ENCODE measurements at regions not wholly inside any gene's neighbourhood (a gene's known extent, or its start where the extent isn't known, plus 50 kb on each side); places are given as distances from the start of the nearest gene placed in this dataset.

GRCh38 chr17:33647956-33648355 lies 354.9 kb upstream of the ASIC2 start:
- Histone ChIP-seq H3K4me1 (replicated peaks in 1 of 2) (no peaks in the 10 kb centered on the region), H3K4me3 (no peak overlapping the region), H3K27ac (no peak overlapping the region)
- in situ Hi-C loops (cut with MboI; ENCODE audit: low pct_unique_long_range_greater_than_20kb in 2 of 9, low sequenced_read_pairs in 9 of 9, unreplicated experiment in 9 of 9), result no loop called here
- ATAC-seq (replicated peaks in 6 of 8), result peak; percentile 45 to 86 (median 75)
- WGBS, 10 experiments, result 0 to 63% (median 40%) methylated on average over 1 to 2 of the region's 2 CpGs; no CpG with 5 or more reads in 3 of the 10 experiments

GRCh38 chr17:33650304-33650703 lies 357.2 kb upstream of the ASIC2 start:
- Histone ChIP-seq H3K4me3 (no peak overlapping the region), H3K4me1 (replicated peaks in 1 of 2) (no peaks in the 10 kb centered on the region), H3K27ac (no peak overlapping the region)
- 21 to 90% (median 65%) methylated on average over 2 to 5 of the region's 5 CpGs; no CpG with 5 or more reads in 1 of the 10 experiments for WGBS, 10 experiments
- peak in 3 of 8 experiments; percentile 14 to 54 (median 17) for ATAC-seq (replicated peaks in 6 of 8)
- in situ Hi-C loops (cut with MboI; ENCODE audit: low pct_unique_long_range_greater_than_20kb in 2 of 9, low sequenced_read_pairs in 9 of 9, unreplicated experiment in 9 of 9), result loop anchor here in 2 of 9 experiments (25.0 kb wide), 2 partner anchors 138 to 613 kb away; no protein-coding TSS in a partner anchor

DNA sequence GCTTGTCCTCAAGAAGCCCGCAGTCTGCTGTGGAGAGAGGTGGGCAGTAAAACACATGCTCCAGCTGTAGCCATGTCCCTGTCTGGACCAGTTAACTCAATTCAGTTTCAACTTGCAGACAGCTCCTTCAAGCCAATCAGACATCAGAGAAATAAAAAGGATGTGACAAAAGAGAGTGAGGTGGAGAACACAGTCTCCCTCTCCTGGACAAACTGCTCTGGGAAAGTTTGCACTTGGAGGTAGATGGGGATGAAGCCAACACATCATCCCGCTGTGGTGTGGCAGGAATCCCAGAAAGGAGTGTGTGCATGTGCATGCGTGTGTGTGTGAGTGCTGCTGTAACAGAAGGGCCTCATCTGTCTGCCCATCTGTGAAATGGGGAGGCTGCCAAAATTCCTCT lies 358.6 kb upstream of the ASIC2 start:
- in situ Hi-C loops (cut with MboI; ENCODE audit: low pct_unique_long_range_greater_than_20kb in 2 of 9, low sequenced_read_pairs in 9 of 9, unreplicated experiment in 9 of 9), result loop anchor here in 2 of 9 experiments (25.0 kb wide), 2 partner anchors 139 to 614 kb away; no protein-coding TSS in a partner anchor
- Histone ChIP-seq H3K4me3 (no peak overlapping the region), H3K27ac (no peak overlapping the region), H3K4me1 (replicated peaks in 1 of 2) (no peaks in the 10 kb centered on the region)
- WGBS, 10 experiments, result 17 to 100% (median 83%) methylated on average over 1 of the region's 3 CpGs; no CpG with 5 or more reads in 7 of the 10 experiments
- peak in 3 of 8 experiments; percentile 23 to 56 (median 36) for ATAC-seq (replicated peaks in 6 of 8)

DNA sequence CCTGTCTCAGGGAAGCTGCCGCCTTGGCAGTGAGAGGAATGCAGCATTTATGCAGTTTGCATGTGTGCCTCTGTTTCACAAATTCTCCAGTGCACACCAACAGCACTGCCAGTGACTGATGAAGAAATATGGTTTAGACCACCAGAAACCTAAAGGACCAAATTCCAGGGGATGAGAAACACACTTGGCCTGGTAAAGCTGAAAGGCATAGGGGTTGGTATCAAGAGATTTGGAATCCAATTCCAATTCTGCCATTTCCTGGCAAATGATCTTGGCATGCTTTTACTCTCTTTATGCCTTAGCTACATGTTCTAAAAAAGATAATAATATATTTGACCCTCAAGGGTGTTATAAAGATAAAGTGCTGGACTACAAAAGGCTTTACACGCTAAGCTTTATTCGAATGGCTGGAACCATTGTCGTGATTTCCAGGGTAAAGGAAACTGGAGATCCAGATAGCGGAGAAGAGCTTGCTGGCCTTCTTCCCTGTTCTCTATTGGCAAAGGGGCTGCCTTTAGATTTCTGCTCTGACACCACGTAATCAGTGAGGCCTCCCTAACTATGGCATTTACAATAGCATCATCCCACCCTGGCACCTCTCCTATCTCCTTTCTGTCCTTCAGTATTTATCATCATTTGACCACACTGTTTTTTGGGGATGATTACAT lies 359.8 kb upstream of the ASIC2 start:
- no peak overlapping the region for H3K4me3 ChIP-seq
- no peak overlapping the region for H3K27ac ChIP-seq
- WGBS, 10 experiments, result 51 to 100% (median 84%) methylated on average over 1 to 5 of the region's 6 CpGs; no CpG with 5 or more reads in 1 of the 10 experiments
- in situ Hi-C loops (cut with MboI; ENCODE audit: low pct_unique_long_range_greater_than_20kb in 2 of 9, low sequenced_read_pairs in 9 of 9, unreplicated experiment in 9 of 9), result loop anchor here in 2 of 9 experiments (25.0 kb wide), 2 partner anchors 141 to 616 kb away; no protein-coding TSS in a partner anchor
- no peak for ATAC-seq (replicated peaks in 6 of 8)
- no peaks in the 10 kb centered on the region for H3K4me1 ChIP-seq (replicated peaks in 1 of 2)

DNA sequence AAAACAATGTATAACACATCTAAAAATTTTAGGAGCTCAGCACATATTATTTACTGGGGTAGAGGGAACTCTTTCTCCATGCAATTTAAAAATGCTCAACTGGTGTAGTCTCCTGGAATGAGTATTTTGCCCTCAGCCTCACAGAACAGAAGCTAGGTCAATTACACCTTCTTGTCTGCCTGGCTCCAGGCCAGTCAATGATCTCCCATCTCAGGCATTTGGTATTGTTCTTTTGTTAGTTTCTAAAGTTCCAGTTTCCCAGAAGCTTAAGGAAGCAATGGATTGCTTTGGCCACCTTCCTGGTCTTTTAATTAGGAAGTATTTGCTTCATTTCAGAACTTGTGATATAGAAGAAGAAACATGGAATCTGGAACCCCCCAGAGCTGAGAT lies 360.3 kb upstream of the ASIC2 start:
- Histone ChIP-seq H3K4me3 (no peak overlapping the region), H3K27ac (no peak overlapping the region), H3K4me1 (replicated peaks in 1 of 2) (no peaks in the 10 kb centered on the region)
- ATAC-seq (replicated peaks in 6 of 8), result no peak
- in situ Hi-C loops (cut with MboI; ENCODE audit: low pct_unique_long_range_greater_than_20kb in 2 of 9, low sequenced_read_pairs in 9 of 9, unreplicated experiment in 9 of 9), result loop anchor here in 2 of 9 experiments (25.0 kb wide), 2 partner anchors 141 to 616 kb away; no protein-coding TSS in a partner anchor

- no peak overlapping the region for H3K4me3 ChIP-seq
- ATAC-seq (replicated peaks in 6 of 8), result peak in 1 of 8 experiments; percentile 39
- H3K4me1 ChIP-seq (replicated peaks in 1 of 2), result no peaks in the 10 kb centered on the region
- 33 to 100% (median 67%) methylated on average over 1 to 3 of the region's 4 CpGs; no CpG with 5 or more reads in 4 of the 10 experiments for WGBS, 10 experiments
- in situ Hi-C loops (cut with MboI; ENCODE audit: low pct_unique_long_range_greater_than_20kb in 2 of 9, low sequenced_read_pairs in 9 of 9, unreplicated experiment in 9 of 9), result loop anchor here in 2 of 9 experiments (25.0 kb wide), 2 partner anchors 145 to 620 kb away; no protein-coding TSS in a partner anchor
- no peak overlapping the region for H3K27ac ChIP-seq
Observed at GRCh38 chr17:33657181-33657580, 364.1 kb upstream of the ASIC2 start.

DNA sequence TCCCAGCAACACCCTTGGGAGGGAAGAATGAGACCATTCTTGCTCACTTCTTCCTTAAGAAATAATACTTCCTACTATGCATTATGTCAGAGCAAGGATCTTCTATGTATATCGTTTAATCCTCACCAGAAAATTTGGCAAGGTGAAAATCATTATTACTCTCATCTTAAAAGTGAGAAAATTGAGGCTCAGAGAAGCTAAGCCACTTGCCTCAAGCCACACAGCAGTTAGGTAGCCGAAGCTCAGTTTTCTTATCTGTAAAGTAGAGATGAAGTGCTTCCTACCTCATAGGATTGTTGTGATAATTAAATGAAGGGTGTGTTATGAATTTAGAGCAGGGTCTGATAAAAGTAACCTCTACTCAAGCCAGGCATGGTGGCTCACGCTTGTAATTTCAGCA lies 368.9 kb upstream of the ASIC2 start:
- 0 to 86% (median 63%) methylated on average over 1 to 3 of the region's 3 CpGs; no CpG with 5 or more reads in 2 of the 10 experiments for WGBS, 10 experiments
- Histone ChIP-seq H3K4me3 (no peak overlapping the region), H3K4me1 (replicated peaks in 1 of 2) (no peaks in the 10 kb centered on the region), H3K27ac (no peak overlapping the region)
- no peak for ATAC-seq (replicated peaks in 6 of 8)
- in situ Hi-C loops (cut with MboI; ENCODE audit: low pct_unique_long_range_greater_than_20kb in 2 of 9, low sequenced_read_pairs in 9 of 9, unreplicated experiment in 9 of 9), result loop anchor here in 2 of 9 experiments (25.0 kb wide), 2 partner anchors 150 to 625 kb away; no protein-coding TSS in a partner anchor

DNA sequence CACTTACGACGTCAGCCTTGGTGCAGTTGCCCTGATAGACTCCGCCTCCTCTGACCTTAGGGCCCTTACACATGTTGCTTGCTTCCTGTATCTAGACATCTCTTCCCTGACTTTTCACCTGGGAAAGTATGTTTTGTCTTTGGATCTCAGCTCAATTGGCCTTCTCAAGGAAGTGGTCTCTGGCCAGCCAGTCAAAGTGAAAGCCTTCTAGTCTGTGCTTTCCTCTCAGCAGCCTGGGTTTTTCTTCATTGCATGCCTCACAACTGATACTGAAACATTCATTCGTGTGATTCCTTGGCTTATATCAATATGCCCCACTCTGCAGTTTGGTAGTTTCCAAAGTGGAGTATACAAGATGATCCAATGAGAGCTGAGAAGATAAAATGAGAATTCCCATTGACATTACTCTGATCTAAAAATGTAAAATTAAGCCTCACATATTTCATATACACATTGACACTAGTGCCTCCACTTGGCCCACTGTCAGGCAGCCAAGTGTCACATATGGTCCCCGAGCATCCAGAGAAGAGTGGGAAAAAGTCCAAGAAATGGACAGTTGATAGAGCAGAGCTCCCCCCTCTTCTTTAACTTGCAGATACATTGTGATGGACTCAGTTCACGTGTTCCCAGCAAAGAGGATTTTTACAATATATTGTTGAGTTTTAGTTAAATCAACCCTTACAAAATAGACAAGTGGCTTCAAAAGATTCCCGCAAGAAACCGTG lies 371.2 kb upstream of the ASIC2 start:
- no peak overlapping the region for H3K27ac ChIP-seq
- no peaks in the 10 kb centered on the region for H3K4me1 ChIP-seq (replicated peaks in 1 of 2)
- 40 to 95% (median 76%) methylated on average over 2 to 8 of the region's 8 CpGs for WGBS, 10 experiments
- in situ Hi-C loops (cut with MboI; ENCODE audit: low pct_unique_long_range_greater_than_20kb in 2 of 9, low sequenced_read_pairs in 9 of 9, unreplicated experiment in 9 of 9), result loop anchor here in 2 of 9 experiments (25.0 kb wide), 2 partner anchors 152 to 627 kb away; no protein-coding TSS in a partner anchor
- no peak overlapping the region for H3K4me3 ChIP-seq
- ATAC-seq (replicated peaks in 6 of 8), result no peak

DNA sequence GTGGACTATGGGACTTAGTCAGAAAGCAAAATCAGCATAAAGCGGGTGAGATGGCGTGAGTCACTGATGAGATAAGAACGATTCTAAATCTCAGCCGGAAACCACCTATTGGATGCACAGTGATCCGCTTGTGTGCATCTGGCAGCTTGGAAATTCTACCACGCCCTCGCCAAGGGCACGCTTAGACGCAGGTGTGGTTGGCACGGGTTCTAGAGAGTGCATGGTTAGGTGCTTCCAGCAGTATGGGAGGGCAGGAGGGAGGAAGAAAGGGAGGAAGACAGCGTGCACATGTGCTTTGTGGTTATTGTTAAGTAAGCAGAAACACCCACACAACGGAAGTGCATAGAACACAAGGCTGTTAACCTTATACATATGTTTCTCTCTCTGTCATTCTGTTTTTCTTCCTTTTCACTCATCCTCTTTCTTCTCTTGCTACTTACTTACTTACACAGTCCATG lies 374.0 kb upstream of the ASIC2 start:
- 0 to 92% (median 77%) methylated on average over 1 to 8 of the region's 12 CpGs; no CpG with 5 or more reads in 1 of the 10 experiments for WGBS, 10 experiments
- Histone ChIP-seq H3K4me3 (no peak overlapping the region), H3K27ac (no peak overlapping the region), H3K4me1 (replicated peaks in 1 of 2) (no peaks in the 10 kb centered on the region)
- ATAC-seq (replicated peaks in 6 of 8), result peak in 3 of 8 experiments; percentile 33 to 87 (median 79)
- in situ Hi-C loops (cut with MboI; ENCODE audit: low pct_unique_long_range_greater_than_20kb in 2 of 9, low sequenced_read_pairs in 9 of 9, unreplicated experiment in 9 of 9), result loop anchor here in 2 of 9 experiments (25.0 kb wide), 2 partner anchors 155 to 630 kb away; no protein-coding TSS in a partner anchor

- Histone ChIP-seq H3K27ac (no peak overlapping the region), H3K4me3 (no peak overlapping the region), H3K4me1 (replicated peaks in 1 of 2) (no peaks in the 10 kb centered on the region)
- ATAC-seq (replicated peaks in 6 of 8), result no peak
- in situ Hi-C loops (cut with MboI; ENCODE audit: low pct_unique_long_range_greater_than_20kb in 2 of 9, low sequenced_read_pairs in 9 of 9, unreplicated experiment in 9 of 9), result loop anchor here in 2 of 9 experiments (25.0 kb wide), 2 partner anchors 155 to 630 kb away; no protein-coding TSS in a partner anchor
- WGBS, 10 experiments, result 11 to 78% (median 60%) methylated on average over 1 to 4 of the region's 4 CpGs; no CpG with 5 or more reads in 3 of the 10 experiments
Observed at GRCh38 chr17:33667671-33668070, 374.6 kb upstream of the ASIC2 start.

DNA sequence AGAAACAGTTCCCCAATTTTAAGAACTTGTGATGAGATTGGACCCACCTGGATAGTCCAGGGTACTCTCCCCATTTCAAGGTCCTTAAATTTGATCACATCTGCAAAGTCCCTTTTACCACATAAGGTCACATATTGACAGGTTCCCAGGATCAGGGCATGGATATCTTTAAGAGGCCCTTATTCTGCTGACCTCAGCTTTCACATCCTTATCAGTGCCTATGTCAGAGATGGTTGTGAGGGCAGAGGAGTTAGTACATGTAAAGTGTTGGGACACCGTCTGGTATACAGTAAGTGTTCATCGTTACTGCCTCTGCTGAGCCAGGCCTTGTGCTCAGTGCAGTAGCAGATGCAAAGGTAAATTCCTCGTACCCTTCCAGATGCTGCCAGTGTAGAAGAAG lies 375.4 kb upstream of the ASIC2 start:
- in situ Hi-C loops (cut with MboI; ENCODE audit: low pct_unique_long_range_greater_than_20kb in 2 of 9, low sequenced_read_pairs in 9 of 9, unreplicated experiment in 9 of 9), result loop anchor here in 2 of 9 experiments (25.0 kb wide), 2 partner anchors 156 to 631 kb away; no protein-coding TSS in a partner anchor
- Histone ChIP-seq H3K4me1 (replicated peaks in 1 of 2) (no peaks in the 10 kb centered on the region), H3K27ac (no peak overlapping the region), H3K4me3 (no peak overlapping the region)
- ATAC-seq (replicated peaks in 6 of 8), result no peak
- 83 to 100% (median 96%) methylated on average over 1 to 2 of the region's 3 CpGs; no CpG with 5 or more reads in 6 of the 10 experiments for WGBS, 10 experiments

DNA sequence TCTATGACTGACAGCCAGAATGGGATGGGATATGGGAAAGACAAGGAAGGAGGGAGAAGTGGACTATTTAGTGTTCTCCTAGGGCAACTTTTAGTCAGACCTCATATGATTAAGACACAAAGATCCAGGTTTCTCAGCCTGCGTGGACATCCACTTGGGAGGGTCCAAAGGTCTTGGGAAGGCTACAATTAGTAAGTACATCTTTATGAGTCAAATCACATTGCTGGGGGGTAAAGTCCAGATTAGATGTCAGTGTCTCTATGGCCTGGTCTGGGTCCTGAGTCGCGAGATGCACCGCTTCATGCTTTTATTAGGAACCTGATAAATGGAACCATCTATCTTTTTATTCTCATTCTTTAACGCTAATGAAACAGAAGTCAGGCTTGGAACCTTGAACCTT lies 378.4 kb upstream of the ASIC2 start:
- ATAC-seq (replicated peaks in 6 of 8), result no peak
- Histone ChIP-seq H3K27ac (no peak overlapping the region), H3K4me3 (no peak overlapping the region), H3K4me1 (replicated peaks in 1 of 2) (no peaks in the 10 kb centered on the region)
- WGBS, 10 experiments, result 73 to 97% (median 90%) methylated on average over 1 to 5 of the region's 5 CpGs; no CpG with 5 or more reads in 3 of the 10 experiments
- in situ Hi-C loops (cut with MboI; ENCODE audit: low pct_unique_long_range_greater_than_20kb in 2 of 9, low sequenced_read_pairs in 9 of 9, unreplicated experiment in 9 of 9), result loop anchor here in 2 of 9 experiments (25.0 kb wide), 2 partner anchors 159 to 634 kb away; no protein-coding TSS in a partner anchor
